ENCODE measurements at regions not wholly inside any gene's neighbourhood (a gene's known extent, or its start where the extent isn't known, plus 50 kb on each side); places are given as distances from the start of the nearest gene placed in this dataset.

DNA sequence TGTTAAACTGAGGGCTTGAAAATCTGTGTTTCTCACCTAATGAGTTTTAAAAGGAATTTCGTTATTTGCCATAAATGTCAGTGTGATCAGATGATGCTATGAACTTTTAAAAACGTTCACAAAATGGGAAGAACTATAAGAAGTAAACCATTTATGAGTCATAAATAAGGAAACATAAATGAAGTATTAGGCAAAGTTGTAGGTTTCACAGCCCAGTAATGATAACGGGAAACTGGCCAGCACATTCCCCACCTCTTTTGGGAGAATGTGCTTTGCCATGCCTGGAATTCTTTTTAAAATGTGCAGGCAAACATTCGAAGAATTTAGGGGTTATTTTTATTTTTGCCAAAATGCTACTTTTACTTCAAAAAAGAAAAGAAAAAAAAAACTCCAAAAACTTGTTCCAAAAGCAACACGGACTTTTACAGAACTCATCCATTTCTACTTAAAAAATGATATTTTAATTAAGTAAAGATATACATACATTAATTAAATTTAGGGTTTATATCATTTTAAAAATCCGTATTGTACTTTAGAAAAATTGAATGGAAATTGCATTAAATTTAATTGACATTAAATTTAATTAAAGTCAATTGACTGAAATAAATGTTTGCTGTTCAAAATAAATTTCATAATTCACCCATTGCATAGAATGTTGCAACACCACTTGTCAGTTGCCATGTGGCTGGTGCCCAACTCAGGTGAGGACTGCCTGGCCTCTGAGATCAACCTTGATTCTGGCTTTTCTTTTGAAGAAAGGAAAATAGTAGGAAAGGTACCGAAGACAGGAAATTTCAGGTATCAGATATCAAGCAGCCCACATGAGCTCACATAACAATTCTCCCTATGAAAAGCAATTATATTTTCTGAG lies 1198.5 kb downstream of the EFNB2 start:
- TF ChIP-seq CTCF (conservative IDR thresholded peaks at IDR 0.05; ENCODE audit: low read length) (no peak), EZH2phosphoT487 (IDR thresholded peaks at IDR 0.05; ENCODE audit: borderline replicate concordance, low read depth, low read length) (no peak)

All from OCI-LY7 (cell line).